ENCODE measurements at regions not wholly inside any gene's neighbourhood (a gene's known extent, or its start where the extent isn't known, plus 50 kb on each side); places are given as distances from the start of the nearest gene placed in this dataset.
"Not testable (repeated sequence)": the region's sequence is repeated elsewhere in the genome, so short reads cannot be mapped to it uniquely, and the experiment has no call there.

DNA sequence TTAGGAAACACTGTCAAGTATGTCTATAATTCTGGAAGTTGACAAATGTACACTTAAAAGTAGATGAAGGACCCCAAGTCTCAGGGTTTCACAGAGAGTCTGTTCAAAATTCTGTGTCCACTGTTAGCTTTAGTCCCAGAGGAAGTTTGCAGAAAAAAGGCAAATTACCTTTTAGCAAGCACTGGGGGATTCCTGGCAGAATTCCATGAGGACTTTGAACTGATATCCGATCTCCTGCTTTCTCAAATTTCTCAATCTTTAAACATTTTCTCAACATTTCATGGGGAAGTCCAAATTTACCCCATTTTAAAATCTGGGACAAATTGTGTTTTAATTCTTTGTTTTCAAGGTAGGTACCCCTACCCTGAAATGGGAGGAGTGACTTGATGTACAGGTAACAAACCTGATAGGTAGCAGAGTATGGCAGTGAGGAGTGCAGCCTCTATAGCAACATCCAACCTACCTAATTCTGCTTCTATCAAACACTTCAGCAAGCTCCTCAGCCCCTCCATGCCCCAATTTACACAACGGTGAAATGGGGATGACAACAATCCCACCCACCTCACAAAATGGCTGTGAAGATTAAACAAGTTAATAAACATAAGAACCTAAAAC lies 344.9 kb downstream of the OMA1 start:
- no peak for DNase-seq

DNA sequence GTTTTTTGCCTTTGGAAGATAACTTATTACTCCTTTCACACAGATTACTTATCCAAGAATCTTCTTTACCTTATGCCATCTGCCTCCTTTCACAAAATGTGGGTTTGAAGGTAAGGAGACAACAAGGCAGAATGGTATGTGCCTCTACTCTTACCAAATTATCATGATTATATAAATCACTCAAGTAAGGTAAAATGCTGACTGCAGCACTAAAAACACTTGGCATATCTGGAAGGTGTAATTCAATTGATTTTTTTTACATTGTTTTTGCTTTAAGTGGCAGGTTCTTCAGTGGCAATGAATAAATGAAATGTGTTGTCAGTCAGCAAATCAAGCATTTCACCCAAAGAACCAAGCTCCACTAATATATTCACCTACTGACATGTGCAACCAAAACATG lies 346.1 kb downstream of the OMA1 start:
- DNase-seq: no peak

DNA sequence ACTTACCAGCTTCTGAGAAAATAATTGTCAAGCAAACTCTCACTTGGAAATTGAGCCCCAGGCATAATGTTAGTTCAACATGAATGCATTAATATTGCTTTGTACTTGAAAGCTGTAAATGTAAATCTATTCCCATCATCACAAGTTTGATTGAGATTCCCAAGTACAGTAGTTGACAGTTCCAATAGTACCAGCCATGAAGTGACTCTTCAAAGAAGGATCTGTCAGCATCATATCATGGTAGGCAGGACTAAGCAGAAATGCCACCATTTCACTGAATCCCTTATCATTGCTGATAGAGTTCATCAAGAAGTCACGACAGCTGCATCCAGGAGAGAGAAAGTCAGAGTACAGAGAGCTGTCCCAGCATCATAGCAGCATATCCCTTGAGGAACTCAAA lies 348.7 kb downstream of the OMA1 start:
- DNase-seq: no peak

DNA sequence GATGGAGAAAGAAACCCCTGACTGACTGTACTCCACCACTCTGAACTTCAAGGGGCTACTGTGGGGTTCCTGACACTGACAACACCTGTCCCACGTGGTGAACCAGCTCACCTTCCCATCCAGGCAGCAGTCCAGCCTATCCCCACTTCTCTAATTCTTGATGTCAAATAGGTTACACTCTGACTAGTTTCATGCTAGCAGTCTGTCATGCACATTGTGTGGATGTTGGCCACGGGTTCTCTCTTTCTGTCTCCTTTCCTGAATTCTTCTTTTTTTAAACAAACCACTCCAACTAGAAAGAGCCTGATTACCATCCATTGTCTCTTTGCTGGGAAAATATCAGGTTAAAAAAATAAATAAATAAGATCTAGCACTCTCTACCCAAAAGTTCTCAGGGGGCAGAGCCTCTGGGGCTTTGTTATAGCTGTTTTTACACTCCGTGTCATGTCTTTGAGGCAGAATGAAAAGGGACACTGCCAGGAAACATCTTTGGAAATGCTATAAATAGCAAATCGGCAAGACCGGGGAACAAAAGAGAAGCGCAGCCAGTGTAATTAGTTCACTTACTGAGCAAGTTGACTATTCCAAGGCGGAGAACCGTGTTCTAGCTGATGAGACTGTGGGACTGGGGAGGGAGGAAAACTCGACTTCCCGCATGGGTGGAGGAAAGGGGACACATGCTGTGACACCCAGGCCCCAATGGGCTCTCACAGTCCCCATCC lies 356.1 kb downstream of the OMA1 start:
- peak in 1 of 51 donors; percentile 4 for DNase-seq

DNA sequence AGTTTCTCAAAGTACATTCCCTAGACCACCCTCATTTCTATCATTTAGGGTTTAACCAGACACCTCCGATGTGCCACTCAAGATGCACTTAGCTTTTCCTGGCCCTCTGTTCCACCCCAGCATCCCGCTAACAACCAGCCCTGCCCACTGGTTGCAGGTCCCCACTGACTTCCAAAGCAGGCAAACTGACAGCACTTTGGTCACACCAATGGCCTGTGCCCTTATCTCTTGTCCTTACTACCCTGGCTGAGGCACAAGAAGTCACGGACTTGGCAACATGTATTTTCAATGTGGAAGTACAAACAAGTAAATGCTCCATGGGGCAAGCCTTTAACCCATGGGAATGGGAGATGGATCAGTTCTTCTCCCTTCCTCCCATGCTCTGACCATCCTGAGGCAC lies 357.1 kb downstream of the OMA1 start:
- DNase-seq: no peak

DNA sequence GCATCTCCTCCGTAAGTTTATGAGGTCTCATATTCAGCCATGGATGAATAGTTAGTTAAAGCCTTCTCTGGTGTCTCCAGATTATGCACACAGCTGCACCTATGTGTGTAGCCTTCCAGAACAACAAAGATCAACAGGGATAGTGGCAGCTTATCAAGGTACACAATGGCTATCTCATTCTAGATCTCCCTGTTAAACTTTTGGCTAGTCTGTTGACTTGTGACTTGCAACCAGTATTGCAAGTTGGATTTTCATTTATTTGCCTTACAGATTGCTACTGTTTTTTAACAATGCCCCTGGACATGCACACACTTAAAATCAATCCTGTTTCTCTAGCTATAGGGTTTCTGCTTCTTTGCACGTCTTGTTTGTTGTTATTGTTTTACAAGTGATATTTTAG lies 363.2 kb downstream of the OMA1 start:
- no peak for DNase-seq

DNA sequence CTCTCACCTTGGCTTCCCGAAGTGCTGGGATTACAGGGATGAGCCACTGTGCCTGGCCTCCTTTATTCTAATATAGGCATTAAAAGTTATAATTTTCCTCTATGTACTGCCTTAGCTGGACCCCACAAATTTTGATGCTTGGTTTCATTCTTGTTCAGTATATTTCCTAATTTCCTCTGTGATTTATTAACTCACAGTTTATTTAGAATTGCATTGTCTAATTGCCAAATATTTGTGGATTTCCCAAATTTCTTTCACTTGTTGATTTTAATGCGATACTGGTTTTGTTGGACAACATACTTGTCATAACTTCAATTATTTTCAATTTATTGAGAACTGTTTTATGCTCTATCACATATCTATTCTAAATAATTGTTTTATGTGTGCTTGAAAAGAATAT lies 366.0 kb downstream of the OMA1 start:
- no peak for DNase-seq

DNA sequence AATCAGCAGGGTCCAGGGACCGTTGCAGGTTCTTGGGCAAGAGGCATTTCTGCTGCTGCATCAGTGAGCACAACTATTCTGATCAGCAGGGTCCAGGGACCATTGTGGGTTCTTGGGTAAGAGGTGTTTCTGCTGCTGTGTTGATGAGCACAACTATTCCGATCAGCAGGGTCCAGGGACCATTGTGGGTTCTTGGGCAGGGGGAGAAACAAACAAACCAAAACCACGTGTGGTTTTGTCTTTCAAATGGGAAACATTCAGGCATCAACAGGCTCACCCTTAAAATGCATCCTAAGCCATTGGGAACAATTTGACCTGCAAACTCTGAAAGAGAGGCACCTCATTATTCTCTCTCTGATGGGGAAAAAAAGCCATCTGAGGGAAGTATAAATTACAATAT lies 377.4 kb downstream of the OMA1 start:
- DNase-seq: not testable (repeated sequence)

DNA sequence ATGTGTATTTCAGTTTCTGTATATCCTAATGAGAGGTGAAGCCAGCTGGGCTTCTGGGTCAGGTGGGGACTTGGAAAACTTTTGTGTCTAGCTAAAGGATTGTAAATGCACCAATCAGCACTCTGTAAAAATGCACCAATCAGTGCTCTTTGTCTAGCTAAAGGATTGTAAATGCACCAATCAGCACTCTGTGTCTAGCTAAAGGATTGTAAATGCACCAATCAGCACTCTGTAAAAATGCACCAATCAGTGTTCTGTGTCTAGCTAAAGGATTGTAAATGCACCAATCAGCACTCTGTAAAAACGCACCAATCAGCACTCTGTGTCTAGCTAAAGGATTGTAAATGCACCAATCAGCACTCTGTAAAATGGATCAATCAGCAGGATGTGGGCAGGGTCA lies 379.4 kb downstream of the OMA1 start:
- not testable (repeated sequence) for DNase-seq

DNA sequence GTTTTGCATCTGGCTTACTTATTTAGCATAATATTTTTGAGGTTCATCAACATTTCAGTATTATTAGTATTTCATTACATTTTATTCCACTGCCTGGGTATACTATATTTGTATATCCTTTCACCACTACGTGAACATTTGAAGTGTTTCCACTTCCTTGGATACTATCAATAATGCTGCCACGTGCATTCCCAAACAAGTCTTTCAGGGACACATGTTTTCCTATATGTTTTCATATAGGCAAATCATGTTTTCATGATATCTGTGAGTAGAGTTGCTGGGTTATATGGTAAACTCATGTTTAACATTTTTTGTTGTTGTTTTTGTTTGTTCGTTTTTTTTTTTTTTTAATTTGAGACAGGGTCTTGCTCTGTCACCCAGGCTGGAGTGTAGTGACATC lies 380.1 kb downstream of the OMA1 start:
- no peak for DNase-seq

DNA sequence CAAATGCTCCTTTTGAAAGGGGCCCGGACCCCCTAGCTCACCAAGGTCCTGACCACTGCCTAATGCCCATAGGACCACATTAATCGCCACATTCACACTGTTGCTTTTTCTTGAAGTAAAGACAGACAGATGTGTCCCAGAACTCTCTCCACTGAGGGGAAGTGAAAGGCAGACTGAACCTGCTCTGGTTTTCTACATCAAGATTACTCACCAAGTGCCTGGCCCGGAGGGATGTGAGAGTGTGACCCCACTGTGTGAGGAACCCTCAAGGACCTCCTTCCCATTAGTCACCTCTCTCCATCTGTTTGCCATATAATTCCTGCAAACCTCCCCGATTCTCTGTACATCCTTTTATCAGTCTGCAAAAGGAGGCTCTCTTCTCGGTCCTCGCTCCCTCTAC lies 381.5 kb downstream of the OMA1 start:
- DNase-seq: no peak

DNA sequence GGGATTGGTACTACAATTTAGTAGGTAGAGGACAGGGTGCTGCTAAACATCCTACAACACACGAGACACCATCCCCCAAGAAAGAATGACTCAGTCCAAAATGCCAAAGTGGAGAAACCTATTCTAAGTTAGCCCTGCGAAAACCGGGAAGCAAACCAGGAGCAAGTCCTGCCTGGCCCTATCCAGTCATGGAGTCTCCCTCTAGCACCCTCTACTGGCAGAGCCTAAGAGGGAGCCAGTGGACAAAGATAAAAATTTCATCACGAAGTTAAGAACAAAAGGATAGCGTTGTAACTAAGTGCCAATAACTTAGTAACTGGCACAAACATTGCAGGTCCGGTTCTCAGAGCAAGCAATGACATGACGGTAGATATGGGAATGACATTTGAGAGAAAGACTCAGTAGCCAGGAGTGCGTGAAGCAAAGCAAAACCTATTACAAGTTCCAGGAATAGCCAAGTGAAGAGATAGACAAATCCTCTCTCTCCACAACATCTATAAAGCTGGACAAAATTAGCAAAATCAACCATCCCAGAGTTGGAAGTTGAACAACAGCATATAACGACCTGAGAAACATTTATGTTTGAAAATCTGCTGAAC lies 383.5 kb downstream of the OMA1 start:
- DNase-seq: peak in 34 of 51 donors; percentile 0 to 73 (median 22)

DNA sequence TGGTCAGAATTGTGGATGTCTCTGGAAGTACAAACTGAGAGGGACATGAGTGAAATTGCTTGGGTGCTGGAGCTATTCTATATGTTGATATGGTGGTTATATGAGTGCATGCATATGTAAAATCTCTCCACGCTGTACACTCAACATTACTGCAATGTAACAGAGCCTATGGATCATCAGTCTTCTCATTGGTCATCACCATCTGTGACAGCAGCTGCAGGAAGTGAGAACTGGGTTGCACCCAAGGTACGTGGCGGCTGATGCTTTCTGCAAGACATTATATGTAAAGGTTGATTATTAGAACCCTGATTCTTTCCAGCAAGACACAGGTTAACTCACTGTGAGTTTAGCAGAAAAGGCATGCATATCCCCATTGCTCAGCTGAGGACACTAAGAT lies 387.1 kb downstream of the OMA1 start:
- no peak for DNase-seq

DNA sequence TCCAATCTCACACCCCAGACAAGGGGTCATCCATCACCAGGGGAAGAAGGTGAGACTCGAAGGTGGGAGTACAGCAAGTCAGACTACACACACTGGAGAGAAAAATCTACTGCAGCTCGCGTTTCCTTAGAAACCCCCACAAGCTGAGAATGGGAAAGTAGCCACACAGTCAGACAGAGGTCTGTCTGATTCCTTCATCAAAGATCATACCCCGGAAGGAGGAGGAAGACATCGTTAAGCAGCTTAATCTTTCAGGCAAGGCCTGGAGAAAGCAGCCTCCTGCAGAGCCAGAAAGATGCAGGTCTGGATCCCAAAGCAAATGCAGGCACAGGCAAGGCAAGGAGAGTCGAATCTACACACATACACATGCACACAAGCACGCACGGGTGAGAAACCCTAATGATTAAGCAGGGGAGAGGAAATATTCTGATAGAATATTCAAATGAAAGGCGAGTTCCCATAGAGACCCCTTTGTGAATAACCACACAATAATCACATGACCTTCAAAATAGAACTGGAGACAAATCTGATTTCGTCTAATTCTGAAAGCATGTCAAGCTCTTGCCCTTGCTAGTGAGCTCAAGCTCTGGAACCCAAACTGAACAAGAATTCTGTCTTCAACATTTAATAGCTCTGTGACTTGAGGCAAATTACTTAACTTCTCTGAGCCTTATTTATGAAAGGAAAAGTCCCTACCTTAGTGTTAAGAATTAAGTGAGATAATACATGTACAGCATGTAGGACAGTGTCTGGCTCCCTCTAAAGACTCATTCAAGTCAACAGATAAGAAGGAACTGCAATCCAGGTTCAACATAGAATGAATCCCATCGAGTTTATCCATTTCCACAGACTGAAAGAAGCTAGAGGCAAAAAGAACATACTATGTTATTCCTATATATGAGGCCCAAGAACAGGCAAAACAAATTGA lies 387.8 kb downstream of the OMA1 start:
- peak in 1 of 51 donors; percentile 3 for DNase-seq

DNA sequence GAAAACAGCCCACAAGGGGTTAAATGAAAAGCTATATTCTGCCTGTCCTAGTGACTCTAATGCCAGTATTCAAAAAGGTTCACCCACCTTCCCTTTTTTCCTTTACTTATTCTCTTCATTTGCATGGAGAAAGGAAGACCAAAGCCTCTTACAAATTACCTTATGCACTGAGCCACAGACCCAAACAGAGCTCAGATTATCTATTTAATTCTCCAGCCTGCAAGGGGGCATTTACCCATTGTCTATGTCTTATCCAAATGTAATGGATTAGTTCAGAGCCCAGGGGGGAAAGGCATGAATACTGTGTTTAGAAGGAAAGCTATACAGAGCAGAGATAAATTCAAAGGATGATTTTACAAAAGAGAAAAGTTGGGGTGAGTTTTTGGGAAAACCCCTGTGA lies 388.5 kb downstream of the OMA1 start:
- no peak for DNase-seq

DNA sequence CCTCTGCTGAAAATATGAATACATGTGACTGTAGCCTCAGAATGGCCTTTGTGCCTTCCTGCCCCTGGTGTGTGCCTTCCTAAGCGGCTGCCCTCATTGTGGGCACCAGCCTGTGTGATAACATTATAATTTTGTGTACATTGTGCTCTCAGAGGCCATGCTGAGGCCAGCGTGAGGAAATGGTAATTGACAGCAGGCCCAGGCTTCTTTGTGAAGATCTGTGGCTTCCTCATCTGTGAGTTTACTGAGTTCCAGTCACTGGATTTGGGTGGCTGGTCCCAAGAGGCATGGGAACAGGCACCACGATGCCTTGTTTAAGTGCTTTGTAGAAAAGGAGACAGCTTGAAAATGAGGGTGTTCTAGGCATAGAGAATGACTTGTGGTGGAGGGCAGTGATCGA lies 389.3 kb downstream of the OMA1 start:
- DNase-seq: no peak

DNA sequence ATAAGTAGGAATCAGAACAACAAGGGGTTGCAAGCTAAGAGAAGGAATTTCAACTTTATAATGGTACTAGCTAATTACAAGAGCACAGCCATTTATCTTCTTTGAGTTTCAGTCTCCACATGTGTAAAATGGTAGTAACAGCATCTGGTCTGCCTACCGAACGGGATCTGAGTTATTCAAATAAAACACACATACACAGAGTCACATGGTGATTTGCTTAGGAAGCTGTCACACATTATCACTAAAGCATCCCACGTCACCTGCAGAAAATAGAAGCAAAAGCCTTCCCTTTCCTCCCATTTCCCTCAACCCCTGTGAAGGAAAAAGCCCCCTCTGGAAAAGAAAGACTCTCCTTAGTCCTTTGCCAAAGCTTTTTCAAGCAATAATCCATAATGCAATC lies 389.7 kb downstream of the OMA1 start:
- DNase-seq: no peak

DNA sequence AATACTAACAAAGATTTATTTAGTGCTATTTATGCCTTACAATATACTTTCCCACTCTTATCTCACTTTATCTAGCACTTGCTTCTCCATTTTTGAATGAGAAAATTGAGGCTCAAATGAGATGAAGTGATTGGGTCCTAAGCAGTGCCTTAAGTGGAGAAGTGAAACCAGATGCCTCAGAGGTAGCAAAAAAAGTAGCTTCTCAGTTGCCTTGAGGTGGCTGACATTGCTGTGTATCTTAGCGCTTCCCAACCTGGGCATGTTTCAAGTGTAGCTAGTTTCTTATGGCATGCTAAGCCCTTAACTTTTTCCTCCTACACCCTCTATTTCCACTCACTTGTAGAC lies 390.4 kb downstream of the OMA1 start:
- no peak for DNase-seq

DNA sequence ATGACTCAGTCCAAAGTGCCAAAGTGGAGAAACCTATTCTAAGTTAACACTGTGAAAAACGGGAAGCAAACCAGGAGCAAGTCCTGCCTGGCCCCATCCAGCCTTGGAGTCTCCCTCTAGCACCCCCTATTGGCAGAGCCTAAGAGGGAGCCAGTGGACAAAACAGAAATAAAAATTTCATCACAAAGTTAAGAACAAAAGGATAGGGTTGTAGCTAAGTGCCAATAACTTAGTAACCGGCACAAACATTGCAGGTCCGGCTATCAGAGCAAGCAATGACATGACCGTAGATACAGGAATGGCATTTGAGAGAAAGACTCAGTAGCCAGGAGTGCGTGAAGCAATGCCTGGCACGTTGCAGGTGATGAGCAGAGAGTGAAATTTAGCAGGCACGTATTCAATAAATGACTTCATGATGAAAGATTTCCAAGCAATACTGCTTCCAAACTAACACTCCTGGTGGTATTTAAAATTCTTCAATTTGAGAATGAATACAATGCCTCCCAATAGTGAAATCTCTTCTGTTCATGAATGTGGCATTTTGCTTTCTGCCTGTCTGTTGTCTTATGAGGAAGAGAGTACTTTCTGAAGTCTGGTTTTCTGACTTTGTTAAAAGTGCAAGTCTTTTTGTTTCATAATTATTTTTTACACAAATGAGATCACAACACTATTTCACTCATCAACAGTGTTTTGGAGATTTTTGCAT lies 391.0 kb downstream of the OMA1 start:
- peak in 2 of 51 donors; percentile 1 to 3 for DNase-seq

DNA sequence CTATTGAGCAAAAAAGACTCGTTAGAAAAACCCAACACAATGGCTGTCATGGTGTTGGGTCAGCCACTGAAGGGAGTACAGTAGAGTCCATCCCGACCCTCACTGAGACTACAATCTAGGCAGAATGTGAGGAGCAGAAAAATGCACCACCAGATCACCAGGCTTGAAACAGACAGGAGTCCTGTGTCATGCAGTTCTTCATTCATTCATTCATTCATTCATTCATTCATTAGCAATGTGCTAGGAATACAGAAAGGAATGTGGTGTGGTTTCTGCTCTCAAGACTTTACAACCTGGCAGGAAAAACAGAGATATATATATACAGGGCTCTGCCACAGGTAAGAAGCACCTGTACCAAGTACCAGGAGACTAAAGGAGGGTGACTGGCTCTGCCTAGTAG lies 392.3 kb downstream of the OMA1 start:
- DNase-seq: no peak

DNA sequence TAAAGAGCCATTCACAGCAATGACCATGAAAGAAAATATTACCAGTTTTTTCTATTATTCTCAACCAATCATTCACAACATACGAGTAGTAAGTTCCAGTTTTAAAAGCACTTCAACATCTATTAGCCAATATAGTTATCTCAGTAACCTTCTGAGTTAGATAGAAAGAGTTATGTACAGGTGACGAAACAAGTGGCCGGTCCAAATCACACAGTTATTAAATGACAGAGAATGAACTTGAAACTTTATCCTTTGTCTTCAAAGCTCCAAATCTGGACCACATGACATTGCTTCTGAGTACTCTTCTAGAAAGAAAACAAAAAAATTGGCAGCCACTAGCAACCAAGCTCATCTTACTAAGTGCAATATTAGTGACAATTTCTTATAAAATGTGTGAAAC lies 393.8 kb downstream of the OMA1 start:
- DNase-seq: no peak
